ENCODE measurements at regions not wholly inside any gene's neighbourhood (a gene's known extent, or its start where the extent isn't known, plus 50 kb on each side); places are given as distances from the start of the nearest gene placed in this dataset.

- TF ChIP-seq, protein P1, sequence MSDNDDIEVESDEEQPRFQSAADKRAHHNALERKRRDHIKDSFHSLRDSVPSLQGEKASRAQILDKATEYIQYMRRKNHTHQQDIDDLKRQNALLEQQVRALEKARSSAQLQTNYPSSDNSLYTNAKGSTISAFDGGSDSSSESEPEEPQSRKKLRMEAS (IDR thresholded peaks at IDR 0.05; ENCODE audit: low read depth) = no peak
- no peak for TF ChIP-seq CTCF (IDR thresholded peaks at IDR 0.05)
Observed at GRCh38 chr15:37340438-37340837, 240.1 kb upstream of the MEIS2 start.

Measured in SK-N-SH (cell line).